ENCODE measurements at regions not wholly inside any gene's neighbourhood (a gene's known extent, or its start where the extent isn't known, plus 50 kb on each side); places are given as distances from the start of the nearest gene placed in this dataset.
"Not testable (repeated sequence)": the region's sequence is repeated elsewhere in the genome, so short reads cannot be mapped to it uniquely, and the experiment has no call there.

DNA sequence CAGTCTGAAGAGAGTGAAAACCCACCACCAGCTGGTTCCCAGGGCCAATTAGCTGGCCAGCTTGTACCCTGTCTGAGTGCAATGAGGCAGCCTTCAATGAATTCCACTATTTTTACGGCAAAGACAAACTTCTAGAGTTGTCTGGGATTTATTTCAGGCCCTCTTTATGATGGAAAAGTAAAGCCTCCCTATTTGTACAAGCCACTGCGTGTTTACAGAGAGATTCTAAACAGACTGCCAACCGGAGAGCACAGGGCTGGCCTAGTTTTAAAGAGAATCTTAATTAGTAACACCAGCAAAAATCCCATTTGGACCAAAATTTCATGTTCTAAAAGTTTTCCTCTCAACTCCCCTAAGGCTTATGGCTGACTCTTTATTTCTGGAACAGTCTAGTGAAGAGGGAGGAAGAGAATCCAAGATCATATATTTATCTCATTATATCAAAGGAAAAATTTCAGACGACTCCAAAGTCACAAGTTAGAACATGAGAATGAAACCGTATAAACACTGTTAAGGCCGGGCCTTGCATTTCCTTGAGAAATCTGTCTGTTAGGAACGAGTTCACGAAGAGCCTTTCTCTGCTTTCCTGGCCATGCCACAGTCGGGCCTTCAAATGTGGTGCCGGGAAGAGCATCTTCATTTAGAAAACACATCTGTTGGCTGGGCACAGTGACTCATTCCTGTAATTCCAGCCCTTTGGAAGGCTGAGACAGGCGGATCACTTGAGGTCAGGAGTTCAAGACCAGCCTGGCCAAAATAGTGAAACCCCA is 724.6 kb upstream of the NRP1 start:
- no peak for DNase-seq

DNA sequence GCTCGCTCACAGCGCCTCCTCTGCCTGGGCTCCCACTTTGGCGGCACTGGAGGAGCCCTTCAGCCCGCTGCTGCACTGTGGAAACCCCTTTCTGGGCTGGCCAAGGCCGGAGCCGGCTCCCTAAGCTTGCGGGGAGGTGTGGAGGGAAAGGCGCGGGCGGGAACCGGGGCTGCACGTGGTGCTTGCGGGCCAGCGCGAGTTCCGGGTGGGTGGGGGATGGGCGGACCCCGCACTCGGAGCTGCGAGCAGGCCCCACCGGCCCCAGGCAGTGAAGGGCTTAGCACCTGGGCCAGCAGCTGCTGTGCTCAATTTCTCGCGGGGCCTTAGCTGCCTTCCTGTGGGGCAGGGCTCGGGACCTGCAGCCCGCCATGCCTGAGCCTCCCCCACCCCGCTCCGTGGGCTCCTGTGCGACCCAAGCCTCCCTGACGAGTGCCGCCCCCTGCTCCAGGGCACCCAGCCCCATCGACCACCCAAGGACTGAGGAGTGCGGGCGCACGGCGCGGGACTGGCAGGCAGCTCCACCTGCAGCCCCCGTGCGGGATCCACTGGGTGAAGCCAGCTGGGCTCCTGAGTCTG is 721.0 kb upstream of the NRP1 start:
- DNase-seq = not testable (repeated sequence)

DNA sequence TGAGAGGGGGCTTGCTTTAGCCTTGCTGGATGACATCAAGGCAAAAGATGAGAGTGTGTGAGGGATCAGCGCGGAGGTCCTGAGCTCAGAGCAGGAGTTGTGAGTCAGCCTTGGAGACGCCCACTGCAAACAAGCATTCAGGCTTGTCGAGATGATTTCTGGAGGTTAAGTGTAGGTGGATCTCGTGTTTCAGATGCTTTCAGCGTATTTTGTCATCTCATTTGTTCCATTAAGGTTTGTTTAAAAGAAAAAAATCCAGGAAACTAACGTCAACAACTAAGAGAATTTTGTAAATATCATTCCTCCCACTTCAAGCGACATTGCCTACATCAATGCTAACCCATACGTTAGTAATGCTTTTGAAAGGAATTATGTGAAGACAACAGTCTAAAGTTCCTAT is 715.4 kb upstream of the NRP1 start:
- DNase-seq = no peak

DNA sequence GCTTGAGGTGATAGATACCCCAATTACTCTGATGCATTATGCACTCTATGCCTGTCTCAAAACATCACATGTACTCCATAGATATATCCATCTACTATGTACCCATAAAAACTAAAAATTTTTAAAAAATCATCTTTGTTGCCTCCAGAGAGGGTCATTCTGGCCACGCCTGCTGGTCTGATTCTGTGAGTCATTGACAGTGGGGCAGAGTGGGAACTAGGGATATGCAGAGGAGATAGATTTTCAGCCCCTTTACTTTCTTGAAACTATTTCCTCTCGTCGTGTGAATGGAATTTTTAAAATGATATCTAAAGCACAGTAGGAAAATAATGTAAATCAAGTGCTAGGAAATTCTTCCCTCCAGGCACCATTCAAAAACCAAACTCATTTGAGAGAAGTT is 715.0 kb upstream of the NRP1 start:
- no peak for DNase-seq

DNA sequence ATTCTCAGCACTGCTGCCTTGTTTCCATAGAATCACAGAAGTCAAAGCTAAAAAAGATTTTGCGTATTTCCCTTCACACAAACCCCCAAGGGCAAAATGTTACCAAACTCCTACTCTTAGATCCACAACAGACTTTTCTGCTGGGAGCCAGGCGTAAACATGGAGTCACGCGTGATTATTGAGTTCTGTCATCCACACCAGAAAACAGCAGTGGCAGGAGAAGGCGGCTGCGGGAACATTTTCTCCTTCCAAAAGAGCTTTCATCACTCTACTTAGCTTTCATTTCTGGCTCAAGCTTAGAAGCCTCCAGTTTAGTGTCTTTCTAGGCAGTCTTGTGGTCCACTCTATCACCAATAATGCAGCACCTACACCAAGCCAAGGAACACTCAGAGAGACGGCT is 712.9 kb upstream of the NRP1 start:
- DNase-seq = no peak

DNA sequence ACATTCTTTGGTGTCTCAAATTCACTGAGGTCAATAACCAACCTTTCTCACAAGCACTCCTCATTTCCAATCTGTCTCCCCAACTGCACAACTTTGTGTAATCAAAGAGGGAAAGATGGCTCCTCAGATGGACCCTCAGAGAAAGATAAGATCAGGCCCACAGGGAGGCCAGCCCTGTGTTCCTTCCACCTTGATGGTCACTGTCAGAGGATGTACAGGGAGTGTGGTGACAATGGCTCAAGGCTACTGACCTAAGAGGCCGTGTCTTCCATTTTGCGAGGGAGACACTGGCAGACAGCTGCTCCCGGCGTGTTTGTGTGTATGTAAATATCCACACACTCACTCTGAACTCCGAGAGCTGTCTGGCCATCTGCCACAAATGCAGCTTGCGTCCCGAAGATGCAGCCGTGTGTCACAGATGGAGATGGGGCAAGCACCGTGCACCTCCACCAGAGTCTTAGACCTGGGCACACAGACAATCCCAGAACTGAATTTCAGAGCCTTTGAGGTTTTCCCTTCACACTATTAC is 712.1 kb upstream of the NRP1 start:
- DNase-seq = no peak

DNA sequence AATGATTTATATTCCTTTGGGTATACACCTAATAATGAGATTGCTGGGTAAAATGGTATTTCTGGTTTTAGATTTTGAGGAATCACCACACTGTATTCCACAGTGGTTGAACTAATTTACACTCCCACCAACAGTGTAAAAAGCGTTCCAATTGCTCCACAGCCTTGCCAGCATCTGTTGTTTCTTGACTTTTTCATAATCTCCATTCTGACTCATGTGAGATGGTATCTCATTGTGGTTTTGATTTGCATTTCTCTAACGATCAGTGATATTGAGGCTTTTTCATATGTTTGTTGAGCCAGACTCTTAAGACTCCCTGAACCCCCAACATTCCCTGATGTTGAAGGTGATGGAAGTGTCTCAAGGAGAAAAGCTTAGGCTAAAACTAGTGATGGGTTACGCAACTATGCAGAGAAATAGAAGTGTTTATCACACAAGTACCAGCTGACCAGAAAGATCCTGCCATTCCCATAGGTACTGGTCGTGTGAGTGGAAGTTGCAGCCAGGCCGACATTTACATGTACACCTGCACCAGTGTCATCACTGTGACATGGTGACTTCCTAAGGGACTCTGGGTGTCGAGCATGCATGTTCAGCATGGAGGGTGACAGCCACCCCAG is 711.2 kb upstream of the NRP1 start:
- no peak for DNase-seq

DNA sequence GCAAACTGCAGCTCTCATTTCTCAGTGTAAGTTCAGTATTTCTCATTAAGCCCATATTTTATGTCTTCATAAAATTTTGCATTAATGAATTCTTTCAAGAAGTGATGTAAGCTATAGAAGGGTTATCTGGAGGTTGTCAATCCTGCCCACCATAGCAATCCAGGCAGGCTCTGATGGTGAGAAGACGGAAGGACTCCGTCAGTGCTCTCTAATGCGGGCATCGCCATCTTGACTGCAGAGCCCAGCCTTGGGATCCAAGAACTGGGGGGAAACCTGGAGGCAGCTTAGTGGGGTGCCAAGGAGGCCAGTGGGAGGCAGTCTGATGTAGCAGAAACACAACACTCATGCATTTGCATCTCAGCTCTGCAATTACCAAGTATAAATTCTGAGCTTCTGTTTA is 707.4 kb upstream of the NRP1 start:
- no peak for DNase-seq

DNA sequence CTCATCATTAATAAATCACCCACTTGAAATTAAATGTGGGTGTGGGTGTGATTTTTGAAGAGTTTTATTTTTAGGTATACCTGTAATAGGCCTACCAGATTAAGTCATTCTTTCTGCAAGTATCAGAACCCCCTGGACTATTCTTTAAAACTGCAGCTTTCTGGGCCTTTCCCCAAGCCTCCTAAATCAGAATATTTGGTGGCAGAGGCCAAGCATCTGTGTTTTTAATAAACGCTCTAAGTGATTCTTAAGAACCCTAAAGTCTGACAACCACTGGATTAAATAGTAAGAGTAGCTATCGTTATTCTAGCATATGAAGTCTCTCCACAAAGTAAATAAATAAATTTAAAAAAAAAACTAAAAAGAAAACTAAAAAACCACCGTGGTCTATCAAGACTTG is 703.0 kb upstream of the NRP1 start:
- no peak for DNase-seq

DNA sequence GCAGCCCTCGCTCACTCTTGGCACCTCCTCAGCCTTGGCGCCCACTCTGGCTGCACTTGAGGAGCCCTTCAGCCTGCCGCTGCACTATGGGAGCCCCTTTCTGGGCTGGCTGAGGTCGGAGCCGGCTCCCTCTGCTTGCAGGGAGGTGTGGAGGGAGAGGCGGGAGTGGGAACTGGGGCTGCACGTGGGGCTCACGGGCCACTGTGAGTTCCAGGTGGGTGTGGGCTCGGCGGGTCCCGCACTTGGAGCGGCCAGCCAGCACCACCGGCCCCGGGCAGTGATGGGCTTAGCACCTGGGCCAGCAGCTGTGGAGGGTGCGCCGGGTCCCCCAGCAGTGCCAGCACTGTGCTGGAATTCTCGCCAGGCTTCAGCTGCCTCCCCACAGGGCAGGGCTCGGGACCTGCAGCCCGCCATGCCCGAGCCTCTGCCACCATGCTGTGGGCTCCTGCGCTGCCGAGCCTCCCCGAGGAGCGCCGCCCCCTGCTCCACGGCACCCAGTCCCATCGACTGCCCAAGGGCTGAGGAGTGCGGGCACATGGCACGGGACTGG is 700.8 kb upstream of the NRP1 start:
- not testable (repeated sequence) for DNase-seq

DNA sequence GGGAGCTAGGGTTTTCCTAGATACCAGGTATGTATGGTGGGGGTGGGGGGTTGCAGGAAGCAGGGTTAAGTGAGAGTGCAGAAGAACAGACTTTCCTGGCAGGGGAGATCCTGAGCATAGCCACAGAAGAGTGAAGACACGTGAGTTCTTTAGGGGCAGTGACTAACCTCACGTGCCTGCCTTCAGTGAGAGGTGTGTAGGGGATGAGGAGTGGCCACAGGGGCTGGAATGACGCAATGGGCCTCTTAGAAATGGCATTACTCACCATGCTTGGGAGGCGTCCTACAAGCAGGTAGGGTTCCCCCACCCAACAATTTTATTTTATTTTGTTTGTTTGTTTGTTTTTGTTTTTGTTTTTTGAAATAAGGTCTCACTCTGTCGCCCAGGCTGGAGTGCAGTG is 698.6 kb upstream of the NRP1 start:
- DNase-seq = no peak

DNA sequence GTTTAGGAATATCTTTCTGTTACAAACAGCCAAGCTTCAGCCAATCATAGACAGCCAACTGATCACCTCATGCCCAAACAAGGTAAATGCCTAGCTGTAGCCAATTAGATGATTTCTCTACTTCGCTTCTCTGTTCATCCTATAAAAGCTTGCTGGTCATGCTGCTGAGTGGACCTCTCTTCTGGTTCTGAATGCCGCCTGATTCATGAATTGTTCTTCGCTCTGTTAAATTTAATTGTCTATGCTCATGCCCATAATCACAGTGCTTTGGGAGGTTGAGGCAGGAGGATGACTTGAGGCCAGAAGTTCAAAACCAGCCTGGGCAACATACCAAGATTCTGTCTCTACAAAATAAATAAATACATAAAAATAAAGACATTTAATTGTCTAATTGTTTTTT is 698.1 kb upstream of the NRP1 start:
- DNase-seq = no peak

DNA sequence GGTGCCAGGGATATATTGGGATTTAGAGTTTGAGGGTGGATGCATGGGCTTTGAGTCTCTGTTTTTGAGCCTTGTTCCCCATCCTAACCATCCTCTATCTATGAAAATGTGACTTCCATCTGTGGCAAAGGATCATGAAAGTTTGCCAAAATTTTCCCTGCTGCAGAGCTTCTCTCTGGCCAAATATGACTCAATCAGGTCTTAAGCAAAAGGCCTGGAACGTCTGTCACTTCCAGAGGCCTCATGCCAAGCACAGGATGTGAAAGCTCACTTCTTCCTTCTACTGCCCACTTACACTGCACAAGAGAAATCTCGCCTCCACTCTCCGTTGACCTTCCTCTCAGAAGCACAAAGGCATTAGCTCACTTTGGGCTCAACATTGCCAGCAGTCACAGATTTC is 696.9 kb upstream of the NRP1 start:
- no peak for DNase-seq

DNA sequence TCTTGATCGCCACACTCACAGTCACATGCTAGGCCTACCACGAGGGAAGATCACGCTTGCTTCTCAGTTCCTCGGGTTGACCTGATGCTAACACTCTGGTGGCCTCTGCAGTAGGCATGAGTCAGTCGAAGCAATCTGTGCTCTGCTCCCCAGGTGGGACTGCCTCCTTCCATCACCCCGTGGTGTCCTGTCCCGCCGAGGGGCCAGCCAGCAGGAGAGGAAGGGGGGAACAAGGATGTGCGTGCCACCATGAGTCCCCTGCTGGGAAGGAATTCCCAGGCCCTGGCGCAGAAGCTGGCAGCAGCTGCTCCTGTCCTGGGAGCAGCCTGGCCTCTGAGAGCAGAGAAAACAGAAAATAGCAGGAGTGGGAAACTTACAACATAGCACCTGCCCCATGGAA is 695.0 kb upstream of the NRP1 start:
- no peak for DNase-seq

DNA sequence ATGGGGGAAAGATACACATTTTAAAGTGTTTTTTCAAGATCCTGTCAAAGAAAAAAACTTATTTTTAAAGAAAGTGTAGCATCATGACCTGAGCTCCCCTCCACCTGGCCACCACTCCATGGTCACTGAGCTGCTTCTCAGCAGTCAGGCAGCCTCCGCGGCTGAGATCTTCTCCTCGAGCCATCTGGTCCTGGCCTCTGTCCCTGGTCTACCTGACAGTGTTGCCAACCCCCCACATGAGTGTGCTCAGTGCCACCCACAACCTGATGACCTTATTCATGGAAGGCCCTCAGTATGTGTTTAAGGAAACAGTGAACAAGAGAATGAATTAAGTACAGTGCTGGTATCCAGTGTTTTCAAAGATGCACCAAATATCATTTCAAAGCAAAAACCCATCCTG is 694.5 kb upstream of the NRP1 start:
- no peak for DNase-seq

DNA sequence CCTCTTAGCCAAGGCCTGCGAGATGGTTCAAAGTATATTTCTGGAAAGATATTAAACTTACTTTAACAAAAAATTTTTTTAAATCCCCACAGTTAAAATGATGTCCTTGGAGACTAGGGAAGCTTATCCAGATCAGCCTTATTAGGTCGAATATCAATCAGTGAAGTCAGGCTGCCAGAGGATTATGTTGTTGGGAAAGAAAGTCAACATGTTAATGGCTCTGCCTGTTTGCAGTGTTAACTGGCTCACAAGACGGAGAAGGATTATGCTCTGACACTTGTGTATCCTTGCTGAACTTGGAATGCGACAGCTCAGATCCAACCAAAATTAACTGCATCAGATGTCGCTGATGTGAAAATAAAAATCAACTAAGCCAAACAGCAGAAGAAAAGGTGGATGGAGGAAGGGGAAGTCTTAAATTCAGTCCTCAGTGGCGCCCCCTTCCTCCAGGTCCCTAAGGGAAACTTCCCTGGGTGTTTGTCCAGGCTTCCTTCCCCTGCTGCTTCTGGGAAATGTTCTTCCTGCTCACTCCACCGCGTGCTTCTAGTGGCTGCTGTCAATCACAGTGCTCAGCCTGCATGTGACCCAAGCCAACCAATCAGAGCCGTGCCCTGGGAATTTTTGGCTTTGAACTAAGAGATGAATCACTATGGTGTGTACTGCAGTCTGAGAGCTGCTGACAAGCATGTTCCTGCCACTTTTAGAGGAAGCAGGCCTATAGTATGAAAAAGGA is 690.4 kb upstream of the NRP1 start:
- DNase-seq = no peak

DNA sequence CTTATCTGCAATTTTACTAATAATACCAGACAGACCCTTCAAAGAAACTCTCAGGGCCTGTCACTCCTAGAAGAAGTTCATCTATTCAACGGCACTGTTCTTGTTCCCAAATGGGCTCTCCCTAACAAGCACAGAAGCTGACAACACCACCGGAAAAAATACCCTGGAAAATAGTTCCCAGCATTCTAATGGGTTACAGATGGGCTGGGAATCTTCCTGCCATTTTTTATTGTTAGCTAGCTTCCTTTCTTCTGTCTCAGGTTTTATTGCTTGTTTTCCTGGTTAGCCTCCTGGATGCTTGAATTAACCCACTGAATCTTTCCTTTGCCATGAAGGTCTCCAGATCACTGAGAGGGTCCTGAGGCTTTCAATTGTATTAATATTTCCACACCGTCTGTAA is 689.8 kb upstream of the NRP1 start:
- no peak for DNase-seq

DNA sequence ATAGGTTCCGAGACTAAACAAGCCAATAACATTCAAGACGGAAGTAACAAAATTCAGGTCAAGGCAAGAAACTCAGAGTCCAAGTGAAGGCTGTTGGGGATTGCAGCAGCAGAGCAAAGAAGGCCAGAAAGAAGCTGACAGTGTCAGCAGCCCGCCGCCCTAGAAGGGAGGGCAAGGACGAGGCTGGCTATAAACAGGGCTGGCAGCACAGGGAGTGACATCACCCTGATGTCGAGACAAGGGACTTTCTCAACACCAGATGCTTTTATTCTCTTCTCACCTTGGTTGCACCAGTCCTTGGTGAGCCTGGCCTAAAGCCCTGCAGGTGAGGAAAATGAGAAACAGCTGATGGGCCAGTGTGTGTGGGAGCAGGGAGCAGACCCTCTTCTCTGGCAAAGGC is 687.7 kb upstream of the NRP1 start:
- DNase-seq = no peak

DNA sequence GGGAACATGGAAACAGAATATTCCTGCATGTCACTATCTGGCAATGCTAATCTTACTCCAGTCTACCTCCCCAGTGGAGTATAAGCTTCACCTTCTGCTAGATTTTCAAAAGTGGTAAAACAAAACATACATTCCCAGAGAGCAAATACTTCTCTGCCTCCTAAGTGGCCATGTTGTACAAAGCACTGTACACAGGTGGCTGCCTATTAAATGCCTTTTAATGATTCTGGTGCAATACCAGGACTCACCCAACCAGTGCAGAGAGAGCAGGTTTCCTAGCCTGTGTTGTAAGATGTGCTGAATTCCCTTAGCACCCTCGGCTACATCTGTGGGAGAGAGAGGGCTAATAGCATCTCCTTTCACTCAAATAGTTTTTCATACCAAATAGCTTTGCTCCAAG is 684.3 kb upstream of the NRP1 start:
- DNase-seq = no peak

DNA sequence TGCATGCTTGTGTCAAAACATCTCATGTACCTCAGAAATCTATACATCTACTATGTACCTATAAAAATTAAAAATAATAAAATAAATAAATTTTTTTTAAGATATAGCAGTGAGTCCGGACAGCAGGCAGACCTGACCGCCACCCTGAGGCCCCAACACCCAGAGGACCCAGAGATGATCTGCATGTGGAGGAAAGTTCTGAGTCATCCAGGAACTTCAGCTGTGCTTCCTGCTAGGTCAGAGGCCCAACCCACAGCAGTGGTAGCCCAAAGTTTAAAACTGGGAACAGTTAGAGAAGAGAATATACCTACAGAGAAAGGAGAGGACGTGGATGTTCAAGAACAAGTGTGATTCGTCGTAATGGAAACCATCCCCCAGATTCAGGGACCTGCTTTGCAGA is 683.7 kb upstream of the NRP1 start:
- no peak for DNase-seq

DNA sequence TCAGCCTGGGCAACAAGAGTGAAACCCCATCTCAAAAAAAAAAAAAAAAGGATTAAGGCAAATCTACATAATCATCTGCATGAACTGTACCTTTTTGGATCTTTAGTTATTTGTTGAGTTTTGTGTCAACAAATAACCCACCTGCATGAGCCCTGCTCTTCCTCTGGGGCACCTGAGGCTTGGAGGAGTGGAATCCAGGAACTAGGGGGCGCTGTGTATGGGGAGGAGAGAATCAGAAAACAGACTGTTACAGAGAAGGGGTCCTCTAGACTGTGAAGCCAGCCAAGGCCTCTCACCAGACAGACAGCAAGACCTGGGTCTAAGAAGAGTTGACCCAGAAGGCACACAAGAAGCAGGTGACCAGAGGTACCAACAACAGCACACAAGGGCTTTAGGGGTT is 682.8 kb upstream of the NRP1 start:
- no peak for DNase-seq

DNA sequence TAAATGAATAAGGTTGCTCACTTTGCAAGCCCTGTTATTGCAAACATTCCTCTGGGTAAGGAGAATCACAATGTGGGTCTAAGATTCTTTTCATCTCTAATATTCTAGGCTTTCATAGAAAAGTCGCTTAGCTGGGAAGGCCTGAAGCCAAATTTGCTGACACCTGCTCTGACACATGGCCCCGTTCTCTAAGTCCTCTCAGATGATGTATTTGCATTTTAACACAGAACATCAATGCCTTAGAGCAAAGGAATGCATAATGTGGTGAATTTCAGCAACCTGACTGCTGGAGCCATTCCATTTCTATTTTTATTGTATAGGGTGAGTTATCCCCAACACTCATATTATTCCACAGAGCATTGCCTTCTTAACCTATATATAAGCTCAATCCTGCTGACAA is 682.1 kb upstream of the NRP1 start:
- DNase-seq = no peak

DNA sequence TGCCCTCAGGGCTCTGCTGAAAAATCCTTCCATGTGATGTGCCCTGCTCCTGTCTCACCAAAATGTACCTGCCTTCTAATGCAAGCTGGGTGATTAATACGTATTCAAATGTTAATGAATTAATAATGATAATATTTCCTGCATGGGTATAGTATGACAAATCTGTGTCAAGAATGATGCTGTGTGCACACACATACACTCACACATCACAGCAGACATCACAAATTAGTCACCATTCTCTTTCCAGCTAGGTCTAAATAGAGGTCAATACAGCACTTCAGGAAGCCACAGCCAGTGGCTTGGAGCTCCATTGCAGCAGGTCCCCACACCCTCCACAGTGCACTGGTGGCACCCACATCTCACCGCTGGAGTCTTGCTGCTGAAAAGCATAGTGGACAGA is 681.2 kb upstream of the NRP1 start:
- no peak for DNase-seq

DNA sequence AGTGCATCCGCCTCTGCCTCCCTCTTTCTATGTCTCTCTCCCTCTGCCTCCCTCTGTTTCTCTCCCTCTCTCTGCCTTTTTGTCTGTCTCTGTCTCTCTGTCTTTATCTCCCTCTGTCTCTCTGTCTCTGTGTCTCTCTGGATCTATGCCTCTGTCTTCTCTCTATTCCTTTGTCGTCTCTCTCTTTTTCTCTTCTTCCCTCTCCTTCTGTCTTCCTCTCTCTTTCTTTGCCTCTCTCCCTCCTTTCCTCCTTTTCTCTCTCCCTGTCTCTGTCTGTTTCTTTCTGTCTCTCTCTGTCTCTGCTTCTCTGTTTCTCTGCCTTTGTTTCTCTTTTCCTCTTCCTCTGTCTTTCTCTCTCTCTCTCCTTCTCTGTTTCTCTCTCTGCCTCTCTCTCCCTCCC is 678.8 kb upstream of the NRP1 start:
- no peak for DNase-seq
